Glomerular visceral epithelial cell (primary cell): ENCODE measurements at regions not wholly inside any gene's neighbourhood (a gene's known extent, or its start where the extent isn't known, plus 50 kb on each side); places are given as distances from the start of the nearest gene placed in this dataset.

ENCODE experiments used
- DNase-seq: peaks from one replicate; pipeline ENCODE4 v3.0.0-alpha.2; 2016; ENCODE audit errors: extremely low spot score

GRCh38 chr20:51876313-51876940, 74.1 kb upstream of the SALL4 start:
- DNase-seq: no peak

- DNase-seq: no peak
Measured at GRCh38 chr20:51873652-51874051, 71.3 kb upstream of the SALL4 start.

GRCh38 chr20:51871943-51872342, 69.6 kb upstream of the SALL4 start:
- DNase-seq: no peak

- no peak for DNase-seq
Measured at GRCh38 chr20:51869002-51869401, 66.7 kb upstream of the SALL4 start.

GRCh38 chr20:51867251-51867650, 64.9 kb upstream of the SALL4 start:
- DNase-seq: no peak

- DNase-seq: no peak
Measured at GRCh38 chr20:51864967-51865366, 62.6 kb upstream of the SALL4 start.

GRCh38 chr20:51862796-51863195, 60.5 kb upstream of the SALL4 start:
- no peak for DNase-seq

GRCh38 chr20:51861726-51862466, 59.6 kb upstream of the SALL4 start:
- DNase-seq: no peak

- no peak for DNase-seq
Measured at GRCh38 chr20:51860111-51860882, 58.0 kb upstream of the SALL4 start.

GRCh38 chr20:51856432-51856831, 54.1 kb upstream of the SALL4 start:
- no peak for DNase-seq

- DNase-seq: no peak
Measured at GRCh38 chr20:51854921-51855320, 52.6 kb upstream of the SALL4 start.
